ENCODE measurements at regions not wholly inside any gene's neighbourhood (a gene's known extent, or its start where the extent isn't known, plus 50 kb on each side); places are given as distances from the start of the nearest gene placed in this dataset.

- H3K27me3 Mint-ChIP-seq (ENCODE audit: low read depth): no peaks in the 10 kb centered on the region
- no peak for TF ChIP-seq CTCF (IDR thresholded peaks at IDR 0.05)
- H3K27ac Mint-ChIP-seq (ENCODE audit: unreplicated experiment): no peak overlapping the region
These were observed 76.3 kb upstream of the SESN3 start for GRCh38 chr11:95307286-95307685.

GRCh38 chr11:95306801-95307200 is 75.8 kb upstream of the SESN3 start:
- H3K27me3 Mint-ChIP-seq (ENCODE audit: low read depth): no peaks in the 10 kb centered on the region
- H3K4me1 Mint-ChIP-seq (ENCODE audit: low read depth): no peaks in the 10 kb centered on the region
- H3K4me3 Mint-ChIP-seq (ENCODE audit: unreplicated experiment): no peak overlapping the region
- H3K36me3 Mint-ChIP-seq (ENCODE audit: low read depth): peaks cover 3% of the 10 kb centered on the region
- TF ChIP-seq CTCF (IDR thresholded peaks at IDR 0.05): no peak
- no peaks in the 10 kb centered on the region for H3K9me3 Mint-ChIP-seq (ENCODE audit: low read depth)
- no peak for DNase-seq (ENCODE audit: low spot score)
- no peak overlapping the region for H3K27ac Mint-ChIP-seq (ENCODE audit: unreplicated experiment)

More at GRCh38 chr11:95307286-95307685, 76.3 kb upstream of the SESN3 start:
- DNase-seq (ENCODE audit: low spot score): no peak
- H3K9me3 Mint-ChIP-seq (ENCODE audit: low read depth): no peaks in the 10 kb centered on the region
- H3K36me3 Mint-ChIP-seq (ENCODE audit: low read depth): peaks cover 3% of the 10 kb centered on the region
- no peaks in the 10 kb centered on the region for H3K4me1 Mint-ChIP-seq (ENCODE audit: low read depth)
- H3K4me3 Mint-ChIP-seq (ENCODE audit: unreplicated experiment): no peak overlapping the region

- TF ChIP-seq CTCF (IDR thresholded peaks at IDR 0.05): no peak
- Mint-ChIP-seq H3K4me3 (ENCODE audit: unreplicated experiment) (no peak overlapping the region), H3K27me3 (ENCODE audit: low read depth) (no peaks in the 10 kb centered on the region), H3K4me1 (ENCODE audit: low read depth) (no peaks in the 10 kb centered on the region), H3K9me3 (ENCODE audit: low read depth) (no peaks in the 10 kb centered on the region), H3K36me3 (ENCODE audit: low read depth) (peaks cover 3% of the 10 kb centered on the region), H3K27ac (ENCODE audit: unreplicated experiment) (no peak overlapping the region)
- no peak for DNase-seq (ENCODE audit: low spot score)
These were observed 75.1 kb upstream of the SESN3 start for GRCh38 chr11:95306123-95306522.

- no peak overlapping the region for H3K27ac Mint-ChIP-seq (ENCODE audit: unreplicated experiment)
- H3K4me1 Mint-ChIP-seq (ENCODE audit: low read depth): no peaks in the 10 kb centered on the region
- peaks cover 3% of the 10 kb centered on the region for H3K36me3 Mint-ChIP-seq (ENCODE audit: low read depth)
- no peak overlapping the region for H3K4me3 Mint-ChIP-seq (ENCODE audit: unreplicated experiment)
- H3K27me3 Mint-ChIP-seq (ENCODE audit: low read depth): no peaks in the 10 kb centered on the region
- no peaks in the 10 kb centered on the region for H3K9me3 Mint-ChIP-seq (ENCODE audit: low read depth)
- no peak for TF ChIP-seq CTCF (IDR thresholded peaks at IDR 0.05)
- DNase-seq (ENCODE audit: low spot score): no peak
These were observed 74.7 kb upstream of the SESN3 start for GRCh38 chr11:95305705-95306104.

- H3K36me3 Mint-ChIP-seq (ENCODE audit: low read depth): peaks cover 3% of the 10 kb centered on the region
These were observed 73.8 kb upstream of the SESN3 start for GRCh38 chr11:95304777-95305176.

More at GRCh38 chr11:95304777-95305176, 73.8 kb upstream of the SESN3 start:
- TF ChIP-seq CTCF (IDR thresholded peaks at IDR 0.05): no peak
- H3K4me1 Mint-ChIP-seq (ENCODE audit: low read depth): no peaks in the 10 kb centered on the region
- no peaks in the 10 kb centered on the region for H3K27me3 Mint-ChIP-seq (ENCODE audit: low read depth)
- no peak for DNase-seq (ENCODE audit: low spot score)
- no peak overlapping the region for H3K4me3 Mint-ChIP-seq (ENCODE audit: unreplicated experiment)
- H3K9me3 Mint-ChIP-seq (ENCODE audit: low read depth): no peaks in the 10 kb centered on the region
- no peak overlapping the region for H3K27ac Mint-ChIP-seq (ENCODE audit: unreplicated experiment)

Data from chondrocyte (in vitro differentiated cells).